Suprapubic skin (tissue), 4 donors: ENCODE measurements at regions not wholly inside any gene's neighbourhood (a gene's known extent, or its start where the extent isn't known, plus 50 kb on each side); places are given as distances from the start of the nearest gene placed in this dataset.

Source experiments
- CTCF ChIP-seq, 2 donors: fragments of 200-600 bp in 1 of 2; fragments of 450-650 bp in 1 of 2; sonication (generic) in 1 of 2; IDR thresholded peaks; one replicate each; pipeline ENCODE4 v1.5.1; 2016 to 2019; ENCODE audit warnings: antibody characterized with exemption in 2 of 2, mild to moderate bottlenecking in 1 of 2, moderate library complexity in 1 of 2
- POLR2A ChIP-seq, 2 donors: fragments of 450-650 bp; IDR thresholded peaks; one replicate each; pipeline ENCODE4 v1.6.1; 2017; ENCODE audit warnings: antibody characterized with exemption in 2 of 2, mild to moderate bottlenecking in 2 of 2, moderate library complexity in 2 of 2
- POLR2AphosphoS5 ChIP-seq, 3 donors: sonication (generic); formaldehyde crosslinking; IDR thresholded peaks; one replicate each; pipeline ENCODE4 v1.6.1; 2017; ENCODE audit warnings: antibody characterized with exemption in 3 of 3

GRCh38 chr1:238530209-238530851 is 639.6 kb upstream of the ZP4 start:
- TF ChIP-seq CTCF (IDR thresholded peaks at IDR 0.05) (no peak), POLR2A (IDR thresholded peaks at IDR 0.05) (no peak), POLR2AphosphoS5 (IDR thresholded peaks at IDR 0.05) (no peak)
